ENCODE measurements at regions not wholly inside any gene's neighbourhood (a gene's known extent, or its start where the extent isn't known, plus 50 kb on each side); places are given as distances from the start of the nearest gene placed in this dataset.
A peak's percentile ranks its signal among the peaks of the same experiment; 100 is the strongest.

DNA sequence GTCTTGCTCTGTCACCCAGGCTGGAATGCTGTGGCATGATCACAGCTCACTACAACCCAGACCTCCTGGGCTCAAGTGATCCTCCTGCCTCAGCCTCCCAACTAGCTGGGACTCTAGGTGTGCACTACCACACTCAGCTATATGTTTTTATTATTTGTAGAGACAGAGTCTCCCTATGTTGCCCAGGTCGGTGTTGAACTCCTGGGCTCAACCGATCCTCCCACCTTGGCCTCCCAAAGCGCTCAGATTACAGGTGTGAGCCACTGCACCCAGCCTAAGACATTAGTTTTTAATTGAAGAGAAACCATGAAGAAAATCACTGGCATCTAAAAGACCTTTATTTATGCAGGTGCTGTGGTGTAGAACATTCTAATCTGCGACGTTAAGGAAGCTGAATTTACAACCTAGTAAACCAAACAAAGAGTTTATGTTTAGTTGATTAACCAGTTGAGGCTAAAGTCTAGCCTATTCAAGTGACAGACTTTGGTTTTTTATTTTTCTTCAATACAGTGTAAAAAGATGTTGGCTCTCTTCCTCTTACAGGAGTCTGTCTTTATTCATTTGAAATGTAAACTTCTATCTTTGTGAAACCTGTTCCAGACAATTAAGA, 52.5 kb upstream of the NBL1 start:
- H3K4me3 Mint-ChIP-seq = no peak overlapping the region
- H3K9me3 Mint-ChIP-seq = no peaks in the 10 kb centered on the region
- H3K36me3 Mint-ChIP-seq (ENCODE audit: low read depth) = no peaks in the 10 kb centered on the region
- no peak overlapping the region for H3K27ac Mint-ChIP-seq
- H3K27me3 Mint-ChIP-seq (ENCODE audit: low read depth) = peaks cover 8% of the 10 kb centered on the region
- TF ChIP-seq, protein P1, sequence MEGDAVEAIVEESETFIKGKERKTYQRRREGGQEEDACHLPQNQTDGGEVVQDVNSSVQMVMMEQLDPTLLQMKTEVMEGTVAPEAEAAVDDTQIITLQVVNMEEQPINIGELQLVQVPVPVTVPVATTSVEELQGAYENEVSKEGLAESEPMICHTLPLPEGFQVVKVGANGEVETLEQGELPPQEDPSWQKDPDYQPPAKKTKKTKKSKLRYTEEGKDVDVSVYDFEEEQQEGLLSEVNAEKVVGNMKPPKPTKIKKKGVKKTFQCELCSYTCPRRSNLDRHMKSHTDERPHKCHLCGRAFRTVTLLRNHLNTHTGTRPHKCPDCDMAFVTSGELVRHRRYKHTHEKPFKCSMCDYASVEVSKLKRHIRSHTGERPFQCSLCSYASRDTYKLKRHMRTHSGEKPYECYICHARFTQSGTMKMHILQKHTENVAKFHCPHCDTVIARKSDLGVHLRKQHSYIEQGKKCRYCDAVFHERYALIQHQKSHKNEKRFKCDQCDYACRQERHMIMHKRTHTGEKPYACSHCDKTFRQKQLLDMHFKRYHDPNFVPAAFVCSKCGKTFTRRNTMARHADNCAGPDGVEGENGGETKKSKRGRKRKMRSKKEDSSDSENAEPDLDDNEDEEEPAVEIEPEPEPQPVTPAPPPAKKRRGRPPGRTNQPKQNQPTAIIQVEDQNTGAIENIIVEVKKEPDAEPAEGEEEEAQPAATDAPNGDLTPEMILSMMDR (IDR thresholded peaks at IDR 0.05; ENCODE audit: unreplicated experiment in 3 of 3) = no peak
- H3K4me1 Mint-ChIP-seq = peaks cover 7% of the 10 kb centered on the region

DNA sequence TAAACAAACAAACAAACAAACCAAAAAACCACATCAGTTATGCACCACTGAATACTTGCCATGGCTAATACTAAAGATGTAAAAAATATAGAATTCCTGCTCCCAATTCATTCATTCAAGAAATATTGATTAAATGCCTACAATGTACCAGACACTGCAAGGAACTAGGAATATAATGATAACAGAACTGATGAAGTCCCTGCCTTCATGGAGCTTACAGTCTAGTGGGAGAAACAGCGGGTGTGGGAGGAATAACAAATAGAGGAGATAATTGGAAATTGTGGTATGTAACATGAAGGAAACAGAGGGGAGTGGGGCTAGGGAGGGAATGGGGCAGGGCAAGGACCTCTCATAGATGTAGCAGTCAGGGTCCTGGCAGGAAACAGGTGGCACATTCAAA, 58.6 kb upstream of the NBL1 start:
- no peaks in the 10 kb centered on the region for H3K36me3 Mint-ChIP-seq (ENCODE audit: low read depth)
- H3K9me3 Mint-ChIP-seq = no peaks in the 10 kb centered on the region
- H3K4me1 Mint-ChIP-seq = no peaks in the 10 kb centered on the region
- peaks cover 15% of the 10 kb centered on the region for H3K27me3 Mint-ChIP-seq (ENCODE audit: low read depth)
- TF ChIP-seq, protein P1 (IDR thresholded peaks at IDR 0.05; ENCODE audit: unreplicated experiment in 3 of 3) = no peak
- H3K4me3 Mint-ChIP-seq = no peak overlapping the region
- H3K27ac Mint-ChIP-seq = no peak overlapping the region

DNA sequence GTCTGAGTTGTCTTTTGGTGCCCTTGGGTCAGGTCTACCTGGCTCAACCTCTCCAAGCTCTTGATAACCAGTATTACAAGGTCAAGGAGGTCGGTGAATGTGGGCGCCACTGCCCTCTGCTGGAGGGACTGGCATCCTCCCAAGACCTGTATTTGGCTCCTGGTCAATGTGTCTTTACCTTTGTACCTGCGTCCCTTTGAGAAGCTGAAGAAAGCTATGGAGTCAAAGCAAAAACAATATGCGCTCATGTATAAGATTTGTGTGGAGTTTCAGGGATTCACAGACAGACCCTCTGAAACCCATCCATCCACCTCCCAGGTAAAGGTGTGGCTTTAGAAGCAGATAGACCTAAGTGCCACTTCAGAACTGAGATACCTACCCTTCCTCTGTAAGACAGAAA, 61.8 kb upstream of the NBL1 start:
- no peaks in the 10 kb centered on the region for H3K9me3 Mint-ChIP-seq
- H3K27me3 Mint-ChIP-seq (ENCODE audit: low read depth) = peaks cover 15% of the 10 kb centered on the region
- H3K36me3 Mint-ChIP-seq (ENCODE audit: low read depth) = no peaks in the 10 kb centered on the region
- H3K4me3 Mint-ChIP-seq = no peak overlapping the region
- H3K27ac Mint-ChIP-seq = no peak overlapping the region
- TF ChIP-seq, protein P1 (IDR thresholded peaks at IDR 0.05; ENCODE audit: unreplicated experiment in 3 of 3) = peak; percentile 22 to 35 (median 29)
- H3K4me1 Mint-ChIP-seq = peaks cover 11% of the 10 kb centered on the region

DNA sequence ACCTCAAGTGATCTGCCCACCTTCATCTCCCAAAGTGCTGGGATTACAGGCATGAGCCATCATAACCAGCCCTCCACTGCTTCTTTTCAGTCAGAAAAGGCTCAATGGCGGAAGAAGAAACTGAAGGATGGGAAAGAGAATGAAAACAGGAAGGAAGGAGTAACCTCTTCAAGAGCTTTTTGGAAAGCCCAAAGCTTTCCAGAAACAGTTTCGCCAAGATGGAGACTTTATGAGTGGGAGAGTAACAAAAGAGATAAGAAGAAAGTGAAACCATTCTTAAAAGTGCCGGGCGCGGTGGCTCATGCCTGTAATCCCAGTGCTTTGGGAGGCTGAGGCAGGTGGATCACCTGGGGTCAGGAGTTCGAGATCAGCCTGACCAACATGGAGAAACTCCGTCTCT, 62.7 kb upstream of the NBL1 start:
- H3K4me1 Mint-ChIP-seq = peaks cover 17% of the 10 kb centered on the region
- no peaks in the 10 kb centered on the region for H3K36me3 Mint-ChIP-seq (ENCODE audit: low read depth)
- no peak overlapping the region for H3K27ac Mint-ChIP-seq
- peaks cover 15% of the 10 kb centered on the region for H3K27me3 Mint-ChIP-seq (ENCODE audit: low read depth)
- TF ChIP-seq, protein P1 (IDR thresholded peaks at IDR 0.05; ENCODE audit: unreplicated experiment in 3 of 3) = no peak
- H3K4me3 Mint-ChIP-seq = no peak overlapping the region
- peaks cover 2% of the 10 kb centered on the region for H3K9me3 Mint-ChIP-seq

DNA sequence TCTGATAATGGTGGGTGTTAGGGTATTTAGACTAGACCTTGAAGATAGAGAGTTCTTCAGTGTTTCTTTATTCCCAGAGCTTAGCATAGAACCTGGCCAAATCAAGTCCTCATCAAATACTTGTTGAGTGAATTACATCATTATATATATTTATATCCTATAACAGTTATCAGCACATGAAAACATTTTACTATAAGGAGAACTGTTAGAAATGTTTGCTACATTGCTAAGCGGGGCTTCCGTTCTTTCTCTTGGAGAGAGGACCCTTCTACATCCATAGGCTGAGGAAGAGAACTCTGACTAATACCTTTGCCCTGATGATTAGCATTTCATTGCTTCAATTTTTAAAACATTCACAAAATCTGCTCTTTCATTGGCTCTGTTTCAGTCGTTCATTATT, 66.5 kb upstream of the NBL1 start:
- Mint-ChIP-seq H3K9me3 (peaks cover 8% of the 10 kb centered on the region), H3K27ac (peak overlapping the region in 1 of 3 experiments; percentile 53), H3K4me1 (peaks cover 24% of the 10 kb centered on the region), H3K36me3 (ENCODE audit: low read depth) (no peaks in the 10 kb centered on the region), H3K4me3 (no peak overlapping the region), H3K27me3 (ENCODE audit: low read depth) (peaks cover 19% of the 10 kb centered on the region)
- TF ChIP-seq, protein P1 (IDR thresholded peaks at IDR 0.05; ENCODE audit: unreplicated experiment in 3 of 3) = no peak

DNA sequence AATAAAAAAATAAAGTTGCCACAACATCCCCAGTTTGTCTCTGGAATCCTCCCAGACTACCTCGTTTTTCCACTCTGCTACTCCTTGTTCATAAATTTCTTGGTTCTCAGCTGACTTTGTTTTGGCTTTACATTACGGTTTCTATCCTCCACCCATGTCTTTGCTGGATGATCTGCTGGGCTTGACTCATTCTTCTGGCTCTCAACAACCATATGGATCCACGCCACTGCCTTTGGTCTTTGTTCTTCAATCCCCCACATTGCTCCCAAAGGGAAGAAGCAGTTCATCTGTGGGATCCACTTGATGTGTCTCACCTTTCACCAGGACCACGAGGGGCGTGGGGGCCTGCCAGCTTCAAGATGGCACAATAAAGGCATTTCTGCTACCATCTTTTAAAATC, 67.1 kb upstream of the NBL1 start:
- Mint-ChIP-seq H3K27ac (peak overlapping the region in 2 of 3 experiments; percentile 43 to 52), H3K4me1 (peaks cover 24% of the 10 kb centered on the region), H3K27me3 (ENCODE audit: low read depth) (peaks cover 22% of the 10 kb centered on the region), H3K36me3 (ENCODE audit: low read depth) (no peaks in the 10 kb centered on the region), H3K4me3 (no peak overlapping the region), H3K9me3 (peaks cover 8% of the 10 kb centered on the region)
- TF ChIP-seq, protein P1 (IDR thresholded peaks at IDR 0.05; ENCODE audit: unreplicated experiment in 3 of 3) = no peak
